KOPT-K1 (cell line): ENCODE measurements at regions not wholly inside any gene's neighbourhood (a gene's known extent, or its start where the extent isn't known, plus 50 kb on each side); places are given as distances from the start of the nearest gene placed in this dataset.

Source experiments
- H3K27ac ChIP-seq: fragments of 200-600 bp; sonication (generic); 2 replicates; pipeline ENCODE4 v1.5.1; 2016; ENCODE audit warnings: antibody characterized with exemption, mild to moderate bottlenecking, low read depth, low read length; ENCODE audit not compliant: poor library complexity, severe bottlenecking
- H3K36me3 ChIP-seq: fragments of 200-600 bp; sonication (generic); 2 replicates; pipeline ENCODE4 v1.5.1; 2017; ENCODE audit warnings: antibody characterized with exemption, mild to moderate bottlenecking, low read length, moderate library complexity; ENCODE audit not compliant: insufficient read depth
- H3K9me3 ChIP-seq: fragments of 200-600 bp; sonication (generic); 2 replicates; pipeline ENCODE4 v1.5.1; 2017; ENCODE audit warnings: antibody characterized with exemption, low read length, mild to moderate bottlenecking; ENCODE audit not compliant: insufficient read depth, poor library complexity, severe bottlenecking

DNA sequence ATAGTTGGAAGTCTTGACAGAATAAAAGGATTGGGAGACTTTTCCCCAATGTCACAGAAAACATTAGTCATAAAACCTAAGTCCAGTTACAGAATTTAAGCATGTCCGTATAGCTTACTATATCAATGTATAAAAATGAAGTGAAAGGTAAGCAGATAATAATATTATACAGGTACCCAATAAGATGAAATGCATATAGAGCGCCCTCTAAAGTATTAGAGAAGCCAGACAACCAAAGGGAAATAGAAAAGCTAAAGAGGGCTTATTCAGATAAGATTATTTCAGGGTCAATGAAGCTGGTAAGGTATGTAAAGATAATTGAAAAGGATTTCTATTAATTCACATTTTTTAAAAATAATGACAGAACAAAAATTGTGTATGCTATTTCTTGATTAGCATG is 947.7 kb upstream of the MAP3K7 start:
- no peak overlapping the region for H3K27ac ChIP-seq
- H3K36me3 ChIP-seq = no peaks in the 10 kb centered on the region
- H3K9me3 ChIP-seq = no peaks in the 10 kb centered on the region

DNA sequence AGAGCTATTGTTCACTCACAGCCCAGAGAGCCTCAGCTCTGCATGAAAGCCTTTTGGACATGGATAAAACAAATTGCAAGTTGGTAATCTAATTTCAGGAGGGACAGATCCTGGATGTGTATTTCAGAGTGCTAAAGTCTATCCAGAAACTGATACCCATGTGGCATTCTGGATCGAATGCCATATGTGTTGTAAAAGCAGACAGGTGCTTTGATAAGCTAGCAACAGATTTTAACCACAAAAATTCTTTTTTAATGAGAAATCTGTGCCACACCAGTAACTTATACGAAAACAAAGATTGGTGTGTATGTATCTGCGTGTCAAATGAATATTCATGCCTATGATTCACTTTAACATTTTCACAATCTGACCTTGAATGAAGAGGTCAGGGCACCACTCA is 936.6 kb upstream of the MAP3K7 start:
- no peaks in the 10 kb centered on the region for H3K9me3 ChIP-seq
- no peaks in the 10 kb centered on the region for H3K36me3 ChIP-seq
- H3K27ac ChIP-seq = no peak overlapping the region

DNA sequence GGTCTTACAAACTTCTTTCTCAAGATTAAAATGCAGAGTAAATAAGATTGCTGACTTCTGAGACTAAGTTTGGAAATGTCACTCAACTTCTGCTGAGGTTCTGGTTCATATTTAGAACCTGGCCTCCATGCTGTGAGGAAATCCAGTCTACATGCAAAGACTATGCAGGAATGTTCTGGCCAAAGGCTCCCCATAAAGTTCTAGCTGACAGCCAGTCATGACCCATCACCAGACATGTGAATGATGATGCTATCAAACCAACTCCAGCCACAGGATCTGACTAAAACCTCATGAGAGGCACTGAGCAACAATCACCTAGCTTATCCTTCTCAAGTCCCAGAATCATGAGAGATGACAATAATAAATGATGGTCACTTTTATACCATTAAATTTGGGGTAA is 935.1 kb upstream of the MAP3K7 start:
- Histone ChIP-seq H3K27ac (no peak overlapping the region), H3K9me3 (no peaks in the 10 kb centered on the region)

GRCh38 chr6:91509711-91510110 is 922.8 kb upstream of the MAP3K7 start:
- Histone ChIP-seq H3K36me3 (no peaks in the 10 kb centered on the region), H3K9me3 (no peaks in the 10 kb centered on the region), H3K27ac (no peak overlapping the region)

More for the DNA sequence above, 935.1 kb upstream of the MAP3K7 start:
- H3K36me3 ChIP-seq = no peaks in the 10 kb centered on the region

DNA sequence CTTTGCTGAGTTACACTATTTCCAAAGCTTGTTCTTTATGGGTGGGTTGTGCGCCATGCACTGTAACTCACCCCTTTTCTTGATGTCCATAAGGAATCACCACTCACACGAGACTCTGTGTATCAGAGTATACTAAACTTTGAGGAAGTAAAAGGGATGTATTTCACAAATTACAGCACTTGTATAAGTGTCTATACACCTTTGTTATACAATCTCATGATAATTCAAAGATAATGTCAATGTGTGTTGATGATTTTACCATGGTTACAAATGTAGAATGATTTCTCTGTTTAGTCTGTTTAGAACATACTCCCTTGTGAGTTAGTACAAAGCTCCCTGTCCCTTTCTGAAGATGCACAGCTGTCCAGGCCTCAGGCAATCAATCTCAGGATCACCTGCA is 922.2 kb upstream of the MAP3K7 start:
- no peaks in the 10 kb centered on the region for H3K36me3 ChIP-seq
- no peaks in the 10 kb centered on the region for H3K9me3 ChIP-seq
- H3K27ac ChIP-seq = no peak overlapping the region

DNA sequence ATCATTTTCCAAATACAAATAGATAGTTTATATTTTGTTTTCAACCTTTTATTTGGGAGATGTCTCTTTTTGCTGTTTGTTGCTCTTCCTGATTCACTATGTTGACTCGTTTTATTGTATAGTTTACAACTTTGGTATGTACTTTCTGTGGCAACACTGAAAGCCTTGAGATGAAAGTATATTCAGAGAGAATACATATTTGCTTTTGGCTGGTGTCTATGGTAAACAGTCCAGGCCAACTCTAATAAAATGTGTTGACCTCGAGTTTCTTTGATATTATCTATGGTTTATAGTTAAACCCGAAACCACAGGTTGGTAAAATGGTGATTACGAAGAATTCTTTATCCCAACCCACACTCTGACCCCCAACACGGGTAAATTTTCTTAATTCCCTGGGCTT is 919.6 kb upstream of the MAP3K7 start:
- H3K9me3 ChIP-seq = no peaks in the 10 kb centered on the region
- no peaks in the 10 kb centered on the region for H3K36me3 ChIP-seq
- H3K27ac ChIP-seq = no peak overlapping the region

DNA sequence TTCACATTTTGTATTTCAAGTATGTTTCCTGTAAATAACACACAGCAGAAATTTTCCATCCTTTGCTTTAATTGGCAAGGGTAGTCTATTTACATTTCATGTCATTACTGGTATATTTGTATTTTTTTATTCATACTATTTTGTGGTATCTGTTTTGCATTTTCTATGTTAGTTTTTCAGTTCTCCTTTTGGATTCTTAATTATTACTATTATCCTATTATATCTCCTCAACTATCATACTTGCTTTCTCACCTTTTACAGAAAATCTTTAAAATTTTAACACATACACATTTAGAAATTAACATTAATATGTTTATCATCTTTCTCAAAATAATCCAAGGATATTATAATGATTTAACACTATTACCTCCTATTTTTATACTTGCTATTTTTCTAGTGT is 918.3 kb upstream of the MAP3K7 start:
- Histone ChIP-seq H3K36me3 (no peaks in the 10 kb centered on the region), H3K27ac (no peak overlapping the region), H3K9me3 (no peaks in the 10 kb centered on the region)

GRCh38 chr6:91501930-91502329 is 915.1 kb upstream of the MAP3K7 start:
- Histone ChIP-seq H3K36me3 (no peaks in the 10 kb centered on the region), H3K27ac (no peak overlapping the region), H3K9me3 (no peaks in the 10 kb centered on the region)

DNA sequence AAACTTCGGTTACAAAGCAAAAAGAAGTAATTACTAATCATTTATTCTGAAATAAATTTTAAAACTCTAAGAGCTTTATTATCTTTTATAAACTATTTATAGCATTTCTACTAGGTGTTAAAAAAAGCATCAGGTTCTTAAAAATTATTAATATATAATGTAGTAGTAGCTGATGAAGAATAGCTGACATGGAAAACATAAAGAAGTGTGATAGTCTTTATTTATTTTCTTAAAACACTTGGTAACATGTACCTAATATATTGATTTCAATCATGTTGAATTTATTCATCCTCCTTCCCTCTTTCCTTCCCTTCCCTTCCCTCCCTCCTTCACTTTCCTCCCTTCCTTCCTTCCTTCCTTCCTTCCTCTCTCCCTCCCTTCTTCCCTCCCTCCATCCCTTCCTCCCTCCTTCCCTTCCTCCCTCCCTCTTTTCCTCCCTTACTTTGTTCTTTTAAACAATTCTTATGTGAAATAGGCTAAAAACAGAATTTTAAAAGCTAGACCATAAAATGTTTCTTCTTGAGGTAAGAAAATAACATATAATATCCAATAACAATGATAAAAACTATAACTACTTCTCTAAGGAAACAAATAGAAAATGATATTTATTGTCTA is 913.9 kb upstream of the MAP3K7 start:
- no peak overlapping the region for H3K27ac ChIP-seq
- H3K36me3 ChIP-seq = no peaks in the 10 kb centered on the region
- H3K9me3 ChIP-seq = no peaks in the 10 kb centered on the region

GRCh38 chr6:91498576-91498975 is 911.7 kb upstream of the MAP3K7 start:
- no peaks in the 10 kb centered on the region for H3K36me3 ChIP-seq
- no peak overlapping the region for H3K27ac ChIP-seq
- no peaks in the 10 kb centered on the region for H3K9me3 ChIP-seq

DNA sequence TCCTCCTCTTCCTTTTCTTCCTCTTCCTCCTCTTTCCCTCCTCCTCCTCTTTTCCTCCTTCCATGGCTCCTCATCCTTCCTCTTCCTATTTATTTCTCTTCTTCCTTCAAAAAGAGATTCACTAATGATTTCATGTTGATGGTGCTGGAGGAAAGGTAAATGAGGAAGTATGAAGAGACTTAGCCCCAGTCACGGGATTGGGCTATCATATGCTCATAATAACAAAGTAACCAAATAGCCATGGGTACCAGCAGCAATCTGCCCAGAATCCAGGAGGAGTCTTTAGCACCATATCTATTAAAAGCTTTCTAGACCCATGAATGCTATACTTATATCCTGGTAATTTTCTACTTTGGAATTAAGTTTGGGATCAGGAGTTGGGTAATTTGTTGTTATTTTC is 910.9 kb upstream of the MAP3K7 start:
- H3K9me3 ChIP-seq = no peaks in the 10 kb centered on the region
- H3K36me3 ChIP-seq = no peaks in the 10 kb centered on the region
- no peak overlapping the region for H3K27ac ChIP-seq

DNA sequence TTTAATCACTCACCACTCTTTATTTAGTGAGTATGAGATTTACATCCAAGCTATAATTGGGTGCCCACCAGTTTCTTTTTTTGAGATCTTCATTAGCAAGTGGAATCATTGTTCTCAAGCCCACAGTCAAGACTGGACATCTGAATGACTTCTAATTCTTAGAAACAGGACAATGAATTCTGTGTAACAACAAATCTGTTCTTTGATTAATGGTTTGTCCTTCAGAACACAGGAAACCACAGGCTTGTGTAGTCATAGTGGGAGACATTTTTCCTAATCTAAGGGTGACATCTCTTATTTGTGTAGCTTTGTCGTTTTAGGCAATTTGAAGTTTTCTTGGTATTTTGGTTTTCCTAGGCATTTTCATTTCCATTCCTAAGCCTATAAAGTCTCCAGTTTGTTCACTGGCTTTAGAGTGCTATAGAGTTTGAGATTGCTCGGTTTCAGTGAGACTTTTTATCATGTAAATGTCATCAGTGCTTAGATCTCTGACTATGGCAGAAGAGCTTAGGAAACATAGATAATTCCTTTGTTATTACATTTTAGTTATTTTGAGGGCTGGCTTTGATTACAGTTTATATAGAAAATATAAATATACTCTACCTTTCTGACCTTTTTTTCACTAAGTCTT is 903.9 kb upstream of the MAP3K7 start:
- Histone ChIP-seq H3K36me3 (no peaks in the 10 kb centered on the region), H3K27ac (no peak overlapping the region)

GRCh38 chr6:91487696-91488392 is 901.0 kb upstream of the MAP3K7 start:
- Histone ChIP-seq H3K9me3 (no peaks in the 10 kb centered on the region), H3K36me3 (no peaks in the 10 kb centered on the region), H3K27ac (no peak overlapping the region)

More for the DNA sequence above, 903.9 kb upstream of the MAP3K7 start:
- H3K9me3 ChIP-seq = no peaks in the 10 kb centered on the region

DNA sequence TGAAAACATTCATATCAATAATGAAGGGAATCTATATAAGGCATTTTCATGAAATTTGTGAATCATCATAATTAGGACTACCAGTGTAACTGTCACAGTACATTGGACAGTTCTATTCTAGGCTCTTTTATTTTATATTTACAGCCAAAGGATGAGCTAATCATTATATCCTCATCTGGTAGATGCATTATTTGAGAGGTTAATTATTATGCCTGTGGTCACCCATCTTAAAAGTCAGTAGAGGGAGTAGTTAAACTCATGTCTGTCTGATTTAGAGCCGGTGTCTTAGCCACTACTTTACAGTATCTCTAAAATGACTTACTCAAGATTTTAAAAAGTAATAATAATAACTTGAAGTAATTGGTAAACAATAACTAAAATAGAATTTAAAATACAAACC is 899.3 kb upstream of the MAP3K7 start:
- H3K27ac ChIP-seq = no peak overlapping the region
- no peaks in the 10 kb centered on the region for H3K36me3 ChIP-seq
- H3K9me3 ChIP-seq = no peaks in the 10 kb centered on the region

DNA sequence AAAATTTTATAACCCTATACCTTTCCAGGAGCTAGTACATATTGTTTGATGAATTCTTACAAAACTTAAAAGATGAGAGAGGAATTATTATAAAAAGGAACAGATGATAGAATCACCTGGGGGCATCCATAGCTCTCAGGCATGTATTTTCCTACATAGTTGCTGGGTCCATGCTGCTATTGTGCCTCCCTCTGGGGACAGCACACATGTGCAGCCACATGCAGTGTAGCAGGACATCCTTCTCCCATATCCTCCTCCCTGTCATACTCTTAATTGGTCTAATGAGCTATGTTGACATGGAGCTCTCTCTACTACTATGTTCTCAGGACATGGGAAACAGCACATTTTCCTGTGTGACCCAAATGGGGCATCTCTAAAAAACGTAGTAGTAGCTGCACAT is 898.2 kb upstream of the MAP3K7 start:
- no peaks in the 10 kb centered on the region for H3K9me3 ChIP-seq
- no peak overlapping the region for H3K27ac ChIP-seq
- H3K36me3 ChIP-seq = no peaks in the 10 kb centered on the region
